Gastrocnemius medialis (tissue), 4 donors: ENCODE measurements at regions not wholly inside any gene's neighbourhood (a gene's known extent, or its start where the extent isn't known, plus 50 kb on each side); places are given as distances from the start of the nearest gene placed in this dataset.

ENCODE experiments used
- CTCF ChIP-seq, 5 experiments: fragments of 450-650 bp in 3 of 5; fragments of 200-600 bp in 2 of 5; sonication (generic) in 2 of 5; IDR thresholded peaks in 4 of 5; conservative IDR thresholded peaks in 1 of 5; 1 replicate in 4 of 5; 2 replicates in 1 of 5; pipeline ENCODE4 v1.5.1; 2016 to 2019; ENCODE audit warnings: antibody characterized with exemption in 5 of 5, mild to moderate bottlenecking in 3 of 5, moderate library complexity in 3 of 5
- POLR2A ChIP-seq, 2 donors: fragments of 450-650 bp; IDR thresholded peaks; one replicate each; pipeline ENCODE4 v1.6.1; 2017; ENCODE audit warnings: antibody characterized with exemption in 2 of 2, mild to moderate bottlenecking in 2 of 2, moderate library complexity in 2 of 2

- TF ChIP-seq CTCF (IDR thresholded peaks at IDR 0.05 in 4 of 5, conservative IDR thresholded peaks at IDR 0.05 in 1 of 5) (no peak), POLR2A (IDR thresholded peaks at IDR 0.05) (no peak)
These were observed 91.4 kb upstream of the TTC29 start for GRCh38 chr4:147037069-147037468.
